ENCODE measurements at regions not wholly inside any gene's neighbourhood (a gene's known extent, or its start where the extent isn't known, plus 50 kb on each side); places are given as distances from the start of the nearest gene placed in this dataset.

DNA sequence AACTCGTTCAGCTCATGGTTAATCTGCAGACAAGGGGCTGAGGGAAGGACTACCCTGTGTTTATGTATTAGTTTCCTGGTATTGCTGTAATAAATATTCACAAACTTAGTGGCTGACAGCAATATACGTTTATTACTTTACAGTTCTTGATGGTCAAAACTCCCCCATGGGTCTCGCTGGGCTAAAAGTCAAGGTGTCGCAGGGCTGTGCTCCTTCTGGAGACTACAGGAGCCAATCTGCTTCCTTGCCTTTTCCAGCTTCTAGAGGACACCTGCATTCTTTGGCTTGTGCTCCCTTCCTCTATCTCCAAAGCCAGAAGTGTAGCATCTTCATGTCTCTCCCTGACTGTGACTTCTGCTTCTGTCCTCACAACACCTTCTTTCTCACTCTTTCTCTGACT lies 653.8 kb upstream of the RIOK2 start:
- Histone ChIP-seq H4K20me1 (ENCODE audit: insufficient read depth) (no peaks in the 10 kb centered on the region), H3K4me2 (ENCODE audit: unreplicated experiment) (no peak overlapping the region)
- 100% methylated on average over 4 of the region's 4 CpGs for WGBS, 2 experiments (ENCODE audit: low coverage in 1 of 2, low lambda C conversion rate in 2 of 2, missing lambda C conversion rate in 2 of 2)

DNA sequence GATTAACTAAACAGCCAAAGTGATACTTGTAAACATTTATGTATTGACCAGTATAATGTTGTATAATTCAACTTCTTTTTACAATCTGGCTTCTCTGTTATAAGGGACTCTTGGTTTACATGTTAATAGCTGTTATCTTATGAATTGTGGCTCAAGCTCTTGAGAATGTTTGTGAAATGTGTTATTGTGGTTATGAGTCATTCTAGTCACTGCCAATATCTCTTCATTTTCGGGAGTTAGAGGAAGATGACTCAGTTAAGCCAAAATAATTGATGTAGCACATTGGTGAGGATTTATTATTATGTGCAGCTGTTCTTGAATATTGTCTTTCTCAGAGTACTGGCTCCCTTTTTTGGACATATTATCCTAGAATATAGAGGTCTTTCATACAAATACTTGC lies 655.2 kb upstream of the RIOK2 start:
- Histone ChIP-seq H3F3A (ENCODE audit: insufficient read depth) (peaks cover 4% of the 10 kb centered on the region; the same call in 1 of the 2 replicates), H3K9me2 (ENCODE audit: insufficient read depth) (no peaks in the 10 kb centered on the region), H4K20me1 (ENCODE audit: insufficient read depth) (no peaks in the 10 kb centered on the region), H3K4me2 (ENCODE audit: unreplicated experiment) (peak overlapping the region; percentile 66), H3K27me3 (replicated peaks; ENCODE audit: insufficient read depth) (peaks cover 8% of the 10 kb centered on the region), H3K27ac (no peak overlapping the region), H3K4me3 (peak overlapping the region; percentile 33; the same call in 1 of the 2 replicates), H3K79me2 (ENCODE audit: insufficient read depth) (no peaks in the 10 kb centered on the region), H3K9me3 (ENCODE audit: low read depth) (no peaks in the 10 kb centered on the region), H3K4me1 (ENCODE audit: insufficient read depth) (peaks cover 31% of the 10 kb centered on the region), H3K36me3 (ENCODE audit: low read depth) (no peaks in the 10 kb centered on the region), H3K9ac (no peak overlapping the region), H2AFZ (no peak overlapping the region)
- DNase-seq, result peak; percentile 92
- in situ Hi-C loops (cut with MboI), result no loop called here
- WGBS, 2 experiments (ENCODE audit: low coverage in 1 of 2, low lambda C conversion rate in 2 of 2, missing lambda C conversion rate in 2 of 2), result 0 to 3% methylated on average over 1 of the region's 1 CpG
- TF ChIP-seq EZH2 (IDR thresholded peaks at IDR 0.05; ENCODE audit: insufficient read depth, poor library complexity, severe bottlenecking) (no peak), EZH2phosphoT487 (IDR thresholded peaks at IDR 0.05; ENCODE audit: insufficient read depth, low read depth) (peak; percentile 91)

More for the DNA sequence above, 653.8 kb upstream of the RIOK2 start:
- H3K27me3 ChIP-seq (replicated peaks; ENCODE audit: insufficient read depth), result peaks cover 8% of the 10 kb centered on the region
- H3F3A ChIP-seq (ENCODE audit: insufficient read depth), result peaks cover 4% of the 10 kb centered on the region; the same call in 1 of the 2 replicates
- TF ChIP-seq EZH2phosphoT487 (IDR thresholded peaks at IDR 0.05; ENCODE audit: insufficient read depth, low read depth) (no peak), EZH2 (IDR thresholded peaks at IDR 0.05; ENCODE audit: insufficient read depth, poor library complexity, severe bottlenecking) (no peak)
- no peak overlapping the region for H2AFZ ChIP-seq
- no peak overlapping the region for H3K9ac ChIP-seq
- no peak for DNase-seq
- no peak overlapping the region for H3K4me3 ChIP-seq
- peaks cover 31% of the 10 kb centered on the region for H3K4me1 ChIP-seq (ENCODE audit: insufficient read depth)
- no peaks in the 10 kb centered on the region for H3K79me2 ChIP-seq (ENCODE audit: insufficient read depth)
- in situ Hi-C loops (cut with MboI), result no loop called here
- H3K9me2 ChIP-seq (ENCODE audit: insufficient read depth), result no peaks in the 10 kb centered on the region
- H3K9me3 ChIP-seq (ENCODE audit: low read depth), result no peaks in the 10 kb centered on the region
- H3K36me3 ChIP-seq (ENCODE audit: low read depth), result no peaks in the 10 kb centered on the region
- H3K27ac ChIP-seq, result no peak overlapping the region

DNA sequence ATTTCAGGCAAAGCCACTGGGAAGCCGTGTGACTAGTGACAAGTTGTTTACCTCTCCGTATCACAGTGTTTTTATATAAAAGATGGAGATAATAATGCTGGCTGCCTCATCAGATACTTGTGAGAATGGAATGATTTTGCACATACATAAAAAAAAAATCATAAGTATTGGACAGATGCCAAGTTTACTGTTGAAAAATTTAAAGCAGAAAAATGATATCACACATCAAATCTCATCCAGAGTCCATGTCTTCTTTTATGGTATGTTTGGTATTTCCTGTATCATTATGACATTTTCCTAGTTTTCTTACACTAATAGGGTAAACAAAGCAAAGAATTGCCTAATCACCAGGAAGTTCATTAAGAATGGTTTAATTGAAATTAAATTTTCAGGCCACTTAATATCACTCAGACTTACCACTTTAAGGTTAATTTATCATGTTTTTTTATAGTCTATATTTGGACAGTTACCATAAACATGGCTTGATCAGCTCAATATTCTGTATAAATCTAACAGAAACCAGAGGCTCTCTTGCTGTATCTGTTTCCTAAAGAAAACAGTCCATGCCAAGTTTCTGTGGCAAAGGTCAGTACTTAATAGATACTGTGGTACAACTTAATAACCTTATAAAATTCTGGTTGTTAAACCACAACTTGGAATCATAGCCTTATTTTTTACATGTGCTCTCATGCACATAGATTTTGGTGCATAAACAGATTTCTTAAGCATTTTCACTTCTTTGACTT lies 656.5 kb upstream of the RIOK2 start:
- Histone ChIP-seq H3K9ac (no peak overlapping the region), H3K27ac (no peak overlapping the region), H3K4me2 (ENCODE audit: unreplicated experiment) (peak overlapping the region; percentile 44), H3K79me2 (ENCODE audit: insufficient read depth) (no peaks in the 10 kb centered on the region), H4K20me1 (ENCODE audit: insufficient read depth) (no peaks in the 10 kb centered on the region), H2AFZ (no peak overlapping the region), H3K4me1 (ENCODE audit: insufficient read depth) (peaks cover 31% of the 10 kb centered on the region), H3F3A (ENCODE audit: insufficient read depth) (peaks cover 4% of the 10 kb centered on the region; the same call in 1 of the 2 replicates), H3K9me2 (ENCODE audit: insufficient read depth) (no peaks in the 10 kb centered on the region), H3K9me3 (ENCODE audit: low read depth) (no peaks in the 10 kb centered on the region), H3K36me3 (ENCODE audit: low read depth) (no peaks in the 10 kb centered on the region), H3K4me3 (no peak overlapping the region), H3K27me3 (replicated peaks; ENCODE audit: insufficient read depth) (peaks cover 8% of the 10 kb centered on the region)
- DNase-seq, result no peak
- TF ChIP-seq EZH2 (IDR thresholded peaks at IDR 0.05; ENCODE audit: insufficient read depth, poor library complexity, severe bottlenecking) (no peak), EZH2phosphoT487 (IDR thresholded peaks at IDR 0.05; ENCODE audit: insufficient read depth, low read depth) (no peak)
- in situ Hi-C loops (cut with MboI), result no loop called here
- 95 to 100% methylated on average over 2 of the region's 2 CpGs for WGBS, 2 experiments (ENCODE audit: low coverage in 1 of 2, low lambda C conversion rate in 2 of 2, missing lambda C conversion rate in 2 of 2)

DNA sequence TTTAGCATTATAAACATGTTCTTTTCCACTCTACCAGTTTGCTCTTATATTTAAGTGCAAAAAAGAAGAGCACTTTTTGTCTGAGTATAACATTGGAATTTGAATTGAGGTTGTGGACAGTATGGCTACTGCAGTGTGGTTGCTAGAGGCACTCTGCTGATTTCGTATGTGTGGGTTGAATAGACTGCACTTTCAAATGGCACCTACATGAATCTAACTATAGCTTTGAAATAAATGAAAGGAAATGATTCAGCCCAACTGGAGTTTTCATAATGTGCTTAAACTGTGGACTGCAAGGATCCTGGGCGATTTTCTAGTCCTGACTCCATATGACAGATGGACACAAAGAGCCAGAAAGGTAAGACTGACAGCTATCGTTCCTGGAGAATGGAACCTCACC lies 657.6 kb upstream of the RIOK2 start:
- no peaks in the 10 kb centered on the region for H3K9me3 ChIP-seq (ENCODE audit: low read depth)
- H3K27me3 ChIP-seq (replicated peaks; ENCODE audit: insufficient read depth), result peaks cover 3% of the 10 kb centered on the region
- peaks cover 4% of the 10 kb centered on the region; the same call in 1 of the 2 replicates for H3F3A ChIP-seq (ENCODE audit: insufficient read depth)
- no peaks in the 10 kb centered on the region for H3K9me2 ChIP-seq (ENCODE audit: insufficient read depth)
- WGBS, 2 experiments (ENCODE audit: low coverage in 1 of 2, low lambda C conversion rate in 2 of 2, missing lambda C conversion rate in 2 of 2), result 86 to 92% methylated on average over 3 of the region's 3 CpGs
- H3K36me3 ChIP-seq (ENCODE audit: low read depth), result no peaks in the 10 kb centered on the region
- DNase-seq, result peak; percentile 14
- in situ Hi-C loops (cut with MboI), result no loop called here
- H3K4me1 ChIP-seq (ENCODE audit: insufficient read depth), result peaks cover 31% of the 10 kb centered on the region
- no peak for TF ChIP-seq EZH2phosphoT487 (IDR thresholded peaks at IDR 0.05; ENCODE audit: insufficient read depth, low read depth)
- no peak for TF ChIP-seq EZH2 (IDR thresholded peaks at IDR 0.05; ENCODE audit: insufficient read depth, poor library complexity, severe bottlenecking)
- H3K79me2 ChIP-seq (ENCODE audit: insufficient read depth), result no peaks in the 10 kb centered on the region
- no peak overlapping the region for H2AFZ ChIP-seq
- no peaks in the 10 kb centered on the region for H4K20me1 ChIP-seq (ENCODE audit: insufficient read depth)
- no peak overlapping the region for H3K4me2 ChIP-seq (ENCODE audit: unreplicated experiment)
- no peak overlapping the region for H3K4me3 ChIP-seq
- H3K27ac ChIP-seq, result no peak overlapping the region
- no peak overlapping the region for H3K9ac ChIP-seq

Measured in GM23248 (cell line).